Thyroid gland (tissue), 4 donors: ENCODE measurements at regions not wholly inside any gene's neighbourhood (a gene's known extent, or its start where the extent isn't known, plus 50 kb on each side); places are given as distances from the start of the nearest gene placed in this dataset.

Experiments
- DNase-seq, 2 donors: peaks; one replicate each; pipeline ENCODE4 v3.0.0-alpha.2; 2019
- H3K27ac ChIP-seq, 3 donors: fragments of 200-600 bp; sonication (generic); 1 replicate in 2 of 3; 2 replicates in 1 of 3; pipeline ENCODE4 v1.5.1; 2016 to 2019; ENCODE audit warnings: mild to moderate bottlenecking in 1 of 3, moderate library complexity in 1 of 3
- H3K27me3 ChIP-seq: fragments of 200-600 bp; sonication (generic); one replicate; pipeline ENCODE4 v1.5.1; 2019
- H3K36me3 ChIP-seq, 2 donors: fragments of 200-600 bp; sonication (generic); one replicate each; pipeline ENCODE4 v1.5.1; 2016 to 2019
- H3K4me1 ChIP-seq, 2 donors: fragments of 200-600 bp; sonication (generic); one replicate each; pipeline ENCODE4 v1.5.1; 2017 to 2019
- H3K4me3 ChIP-seq, 3 donors: fragments of 200-600 bp; sonication (generic); replicated peaks in 1 of 3; 1 replicate in 2 of 3; 2 replicates in 1 of 3; pipeline ENCODE4 v1.5.1; 2016; ENCODE audit warnings: mild to moderate bottlenecking in 1 of 3
- H3K9me3 ChIP-seq: fragments of 200-600 bp; sonication (generic); one replicate; pipeline ENCODE4 v1.5.1; 2017
- POLR2A ChIP-seq, 2 donors: fragments of 450-650 bp; IDR thresholded peaks; one replicate each; pipeline ENCODE4 v1.6.1; 2017; ENCODE audit warnings: antibody characterized with exemption in 2 of 2, mild to moderate bottlenecking in 2 of 2, moderate library complexity in 1 of 2
- WGBS, 2 donors: methylation state at CpG; one replicate each; pipeline ENCODE4 v1.1.5; 2017; 5-methylcytosine and 5-hydroxymethylcytosine counted together
- intact Hi-C: fragments of 100-400 bp; cut with DNase I; formaldehyde crosslinking; loops from one replicate; pipeline ENCODE4 v1.15.1; 2023
- TF ChIP-seq, protein P1 (sequence below), 6 experiments: fragments of 200-600 bp in 3 of 6; fragments of 450-650 bp in 3 of 6; sonication (generic) in 3 of 6; IDR thresholded peaks; one replicate each; pipeline ENCODE4 v1.5.1; 2016 to 2019; ENCODE audit warnings: antibody characterized with exemption in 6 of 6, mild to moderate bottlenecking in 2 of 6, inconsistent platforms in 1 of 6, moderate library complexity in 1 of 6

DNA sequence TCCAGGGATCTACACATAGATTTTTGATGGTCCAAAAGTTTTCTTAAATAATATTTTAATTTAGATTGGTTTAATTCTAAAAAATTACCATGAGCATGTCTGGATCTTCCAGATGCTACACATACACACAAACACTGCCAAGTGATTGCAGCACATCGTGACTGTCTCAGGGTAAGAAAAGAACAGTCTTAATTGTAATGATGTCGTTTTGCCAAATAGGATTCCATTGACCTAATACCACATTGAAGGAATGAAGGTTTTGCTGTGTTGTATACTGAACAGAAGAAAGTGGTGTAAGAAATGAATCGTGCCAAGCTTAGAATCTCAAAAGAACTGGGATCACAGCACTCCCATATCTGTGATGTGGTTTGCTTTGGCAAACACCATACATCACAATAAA, 633.3 kb upstream of the CAMK1G start:
- no peak for TF ChIP-seq POLR2A (IDR thresholded peaks at IDR 0.05)
- TF ChIP-seq, protein P1, sequence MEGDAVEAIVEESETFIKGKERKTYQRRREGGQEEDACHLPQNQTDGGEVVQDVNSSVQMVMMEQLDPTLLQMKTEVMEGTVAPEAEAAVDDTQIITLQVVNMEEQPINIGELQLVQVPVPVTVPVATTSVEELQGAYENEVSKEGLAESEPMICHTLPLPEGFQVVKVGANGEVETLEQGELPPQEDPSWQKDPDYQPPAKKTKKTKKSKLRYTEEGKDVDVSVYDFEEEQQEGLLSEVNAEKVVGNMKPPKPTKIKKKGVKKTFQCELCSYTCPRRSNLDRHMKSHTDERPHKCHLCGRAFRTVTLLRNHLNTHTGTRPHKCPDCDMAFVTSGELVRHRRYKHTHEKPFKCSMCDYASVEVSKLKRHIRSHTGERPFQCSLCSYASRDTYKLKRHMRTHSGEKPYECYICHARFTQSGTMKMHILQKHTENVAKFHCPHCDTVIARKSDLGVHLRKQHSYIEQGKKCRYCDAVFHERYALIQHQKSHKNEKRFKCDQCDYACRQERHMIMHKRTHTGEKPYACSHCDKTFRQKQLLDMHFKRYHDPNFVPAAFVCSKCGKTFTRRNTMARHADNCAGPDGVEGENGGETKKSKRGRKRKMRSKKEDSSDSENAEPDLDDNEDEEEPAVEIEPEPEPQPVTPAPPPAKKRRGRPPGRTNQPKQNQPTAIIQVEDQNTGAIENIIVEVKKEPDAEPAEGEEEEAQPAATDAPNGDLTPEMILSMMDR (IDR thresholded peaks at IDR 0.05): no peak
- Histone ChIP-seq H3K9me3 (no peaks in the 10 kb centered on the region), H3K27ac (no peak overlapping the region), H3K36me3 (no peaks in the 10 kb centered on the region), H3K4me3 (no peak overlapping the region), H3K4me1 (no peaks in the 10 kb centered on the region), H3K27me3 (no peaks in the 10 kb centered on the region)
- intact Hi-C loops: no loop called here
- WGBS, 2 donors: 86 to 91% methylated on average over 3 of the region's 3 CpGs
- no peak for DNase-seq

DNA sequence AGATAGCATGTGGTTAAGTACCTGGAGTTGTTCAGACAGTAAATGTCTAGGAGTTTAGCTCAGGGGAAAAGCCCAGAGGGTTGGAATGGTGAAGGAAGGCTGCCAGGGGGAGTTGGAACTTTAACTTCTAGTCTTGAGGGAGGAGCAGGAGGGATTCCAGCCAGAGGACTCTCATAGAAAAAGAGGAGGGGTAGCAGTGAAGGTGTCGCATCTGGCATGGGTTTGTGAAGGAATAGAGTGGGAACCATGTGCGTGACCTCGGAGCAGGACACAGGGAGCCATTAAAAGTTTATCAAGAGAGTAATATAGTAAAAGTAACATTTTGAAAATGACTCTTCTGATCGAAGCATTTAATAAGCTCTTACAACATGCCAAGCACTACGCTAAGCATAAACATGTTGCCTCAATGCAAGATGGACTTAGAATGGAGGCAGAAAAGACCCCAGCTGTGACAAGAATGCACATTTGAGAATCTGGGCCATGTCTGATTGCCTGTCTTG, 632.4 kb upstream of the CAMK1G start:
- intact Hi-C loops: no loop called here
- WGBS, 2 donors: 92 to 97% methylated on average over 5 of the region's 5 CpGs
- DNase-seq: no peak
- H3K9me3 ChIP-seq: no peaks in the 10 kb centered on the region
- TF ChIP-seq POLR2A (IDR thresholded peaks at IDR 0.05): no peak
- TF ChIP-seq, protein P1 (IDR thresholded peaks at IDR 0.05): no peak
- no peak overlapping the region for H3K4me3 ChIP-seq
- no peaks in the 10 kb centered on the region for H3K27me3 ChIP-seq
- no peak overlapping the region for H3K27ac ChIP-seq
- no peaks in the 10 kb centered on the region for H3K4me1 ChIP-seq
- no peaks in the 10 kb centered on the region for H3K36me3 ChIP-seq

DNA sequence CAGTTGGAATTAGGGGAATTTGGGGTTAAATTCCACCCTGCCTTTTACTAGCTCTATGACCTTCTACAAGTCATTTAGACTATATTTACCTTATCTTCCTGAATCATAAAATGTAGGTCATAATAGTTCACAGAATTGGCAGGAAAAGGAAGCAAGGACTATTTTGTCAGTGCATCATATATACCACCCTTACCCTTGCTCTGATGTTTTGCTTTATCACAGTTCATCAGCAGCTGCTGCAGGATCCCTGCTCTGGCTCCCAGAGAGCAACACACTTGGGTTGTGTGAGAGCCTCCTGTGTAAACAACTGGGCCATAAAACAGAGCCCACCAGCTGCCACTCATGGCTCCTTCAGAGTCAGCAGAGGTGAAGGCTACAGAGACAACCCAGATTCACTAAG, 631.6 kb upstream of the CAMK1G start:
- H3K4me3 ChIP-seq: no peak overlapping the region
- DNase-seq: no peak
- TF ChIP-seq, protein P1 (IDR thresholded peaks at IDR 0.05): no peak
- TF ChIP-seq POLR2A (IDR thresholded peaks at IDR 0.05): no peak
- H3K4me1 ChIP-seq: no peaks in the 10 kb centered on the region
- H3K36me3 ChIP-seq: no peaks in the 10 kb centered on the region
- H3K27ac ChIP-seq: no peak overlapping the region
- H3K27me3 ChIP-seq: no peaks in the 10 kb centered on the region
- no peaks in the 10 kb centered on the region for H3K9me3 ChIP-seq
- intact Hi-C loops: no loop called here

DNA sequence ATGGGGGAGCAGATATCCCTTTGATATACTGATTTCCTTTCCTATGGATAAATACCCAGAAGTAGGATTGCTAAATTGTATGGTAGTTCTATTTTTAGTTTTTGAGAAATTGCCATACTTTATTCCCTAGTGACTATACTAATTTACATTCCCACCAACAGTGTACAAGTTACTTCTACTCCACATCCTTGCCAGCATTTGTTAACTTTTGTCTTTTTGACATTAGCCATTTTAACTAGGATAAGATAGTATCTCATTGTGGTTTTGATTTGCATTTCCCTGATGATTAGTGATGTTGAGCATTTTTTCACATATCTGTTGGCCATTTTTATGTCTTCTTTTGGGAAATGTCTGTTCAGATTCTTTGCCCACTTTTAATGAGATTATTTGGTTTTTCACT, 620.6 kb upstream of the CAMK1G start:
- no peak for DNase-seq
- H3K9me3 ChIP-seq: no peaks in the 10 kb centered on the region
- H3K4me1 ChIP-seq: no peaks in the 10 kb centered on the region
- TF ChIP-seq POLR2A (IDR thresholded peaks at IDR 0.05): no peak
- TF ChIP-seq, protein P1 (IDR thresholded peaks at IDR 0.05): no peak
- intact Hi-C loops: no loop called here
- H3K36me3 ChIP-seq: no peaks in the 10 kb centered on the region
- H3K4me3 ChIP-seq: no peak overlapping the region
- H3K27ac ChIP-seq: no peak overlapping the region
- H3K27me3 ChIP-seq: no peaks in the 10 kb centered on the region

DNA sequence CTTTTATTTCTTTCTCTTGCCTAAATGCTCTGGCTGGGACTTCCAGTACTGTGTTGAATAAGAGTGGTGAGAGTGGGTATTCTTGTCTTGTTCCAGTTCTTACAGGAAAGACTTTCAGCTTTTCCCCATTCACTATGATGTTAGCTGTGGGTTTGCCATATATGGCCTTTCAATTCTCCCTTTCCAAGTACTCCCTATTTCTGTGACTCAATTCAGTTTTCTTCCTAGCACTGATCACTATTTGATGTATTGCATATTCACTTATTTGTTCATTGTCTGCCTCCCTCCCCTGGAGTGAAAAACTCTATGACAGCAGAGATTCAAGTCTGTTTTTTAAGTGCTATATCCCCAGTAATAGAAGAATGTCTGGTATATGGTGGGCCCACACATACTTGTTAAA, 618.2 kb upstream of the CAMK1G start:
- Histone ChIP-seq H3K27me3 (no peaks in the 10 kb centered on the region), H3K4me1 (no peaks in the 10 kb centered on the region), H3K27ac (no peak overlapping the region), H3K9me3 (no peaks in the 10 kb centered on the region), H3K4me3 (no peak overlapping the region), H3K36me3 (no peaks in the 10 kb centered on the region)
- DNase-seq: no peak
- no peak for TF ChIP-seq POLR2A (IDR thresholded peaks at IDR 0.05)
- TF ChIP-seq, protein P1 (IDR thresholded peaks at IDR 0.05): no peak
- intact Hi-C loops: no loop called here
